Hematopoietic multipotent progenitor cell treated with erythropoietin and hydrocortisone succinate and interleukin-3 and kit ligand, for 17 days (in vitro differentiated cells): ENCODE measurements at regions not wholly inside any gene's neighbourhood (a gene's known extent, or its start where the extent isn't known, plus 50 kb on each side); places are given as distances from the start of the nearest gene placed in this dataset.

Source experiments
- DNase-seq: peaks from one replicate; pipeline ENCODE4 v3.0.0-alpha.2; 2015; ENCODE audit warnings: low spot score

DNA sequence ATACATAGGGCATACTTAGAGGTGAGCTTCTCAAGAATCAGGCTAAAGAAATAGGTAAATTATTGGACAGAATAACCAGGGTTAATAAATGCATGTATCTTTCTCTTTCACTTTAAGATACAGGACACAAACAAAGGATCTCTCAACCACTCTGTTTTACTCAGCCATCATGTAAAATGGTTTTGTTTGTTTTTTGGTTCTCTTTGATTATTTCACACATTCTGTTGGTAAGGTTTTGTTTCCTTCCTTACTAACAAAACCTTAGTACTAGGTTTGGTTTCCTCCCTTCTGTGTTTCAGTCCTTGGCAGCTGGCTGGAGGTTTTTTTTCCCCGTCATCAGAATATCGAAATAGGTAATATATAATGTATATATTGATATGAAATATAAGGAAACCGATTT lies 1506.8 kb upstream of the TMEFF2 start:
- no peak for DNase-seq

DNA sequence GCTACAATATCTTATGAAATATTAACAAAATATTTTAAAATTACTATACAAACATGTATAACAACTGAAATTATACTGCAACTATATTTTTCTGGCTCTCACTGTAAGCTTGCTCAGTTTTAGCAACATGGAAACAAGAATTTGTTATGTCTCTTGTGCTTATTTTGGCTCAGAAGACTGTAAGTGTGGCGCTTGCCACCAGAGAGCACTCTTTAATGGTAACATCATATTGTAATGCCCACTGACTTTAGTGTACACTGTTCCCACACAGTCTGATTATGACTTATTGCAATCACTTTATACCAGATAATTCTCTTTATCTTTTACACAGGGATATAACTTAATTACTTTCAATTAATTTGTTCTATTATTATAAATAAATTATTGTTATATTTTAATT lies 1500.6 kb upstream of the TMEFF2 start:
- DNase-seq, result no peak

DNA sequence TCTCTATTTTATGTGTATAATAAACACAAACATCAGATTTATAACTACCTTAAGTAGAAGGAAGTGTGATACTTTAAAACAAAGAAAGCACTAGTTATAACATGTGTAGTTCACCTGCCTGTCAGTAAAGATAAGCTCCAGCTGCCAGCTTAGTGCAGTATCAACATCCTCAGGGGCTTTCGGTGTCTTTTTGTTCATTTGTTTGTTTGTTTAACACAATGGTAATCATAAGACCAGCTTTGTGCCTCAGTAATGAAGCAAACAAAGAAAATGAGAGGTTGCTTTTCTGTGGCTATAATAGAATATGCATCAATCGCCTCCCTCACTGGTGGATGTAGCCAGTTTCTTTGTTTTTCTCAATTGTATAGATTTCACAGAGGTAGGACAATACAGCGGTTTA lies 1499.0 kb upstream of the TMEFF2 start:
- no peak for DNase-seq

DNA sequence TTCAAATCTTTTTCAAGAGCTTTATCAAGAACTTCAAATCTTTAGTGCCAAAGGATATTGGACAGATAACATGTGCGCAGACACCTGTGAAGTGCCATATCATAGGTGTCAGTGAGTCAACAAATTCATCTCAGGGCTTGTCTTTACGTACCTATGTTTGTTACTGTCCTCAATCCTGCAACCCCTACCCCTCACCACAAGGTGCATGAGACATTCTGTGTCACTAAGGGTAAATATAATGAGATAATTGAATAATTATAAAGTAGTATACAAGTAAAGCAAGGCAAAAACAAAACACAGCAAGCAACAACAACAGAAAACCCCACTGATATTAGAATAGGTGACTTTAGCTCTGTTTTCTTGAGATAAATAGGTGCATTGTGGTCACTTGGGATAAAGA lies 1495.8 kb upstream of the TMEFF2 start:
- DNase-seq, result no peak

DNA sequence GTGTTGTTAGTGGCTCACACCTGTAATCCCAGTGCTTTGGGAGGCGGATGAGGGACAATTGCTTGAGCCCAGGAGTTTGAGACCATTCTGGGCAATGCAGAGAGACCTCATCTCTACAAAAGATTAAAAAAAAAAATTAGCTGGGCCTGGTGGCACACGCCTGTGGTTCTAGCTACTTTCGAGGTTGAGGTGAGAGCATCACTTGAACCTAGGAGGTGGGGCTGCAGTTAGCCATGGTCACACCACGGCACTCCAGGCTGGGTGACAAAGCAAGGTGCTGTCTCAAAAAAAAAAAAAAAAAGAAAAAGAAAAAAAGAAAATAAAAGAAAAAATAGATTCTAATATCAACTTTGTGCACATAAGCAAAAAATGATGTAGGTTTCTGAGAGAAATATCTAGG lies 1492.5 kb upstream of the TMEFF2 start:
- no peak for DNase-seq

DNA sequence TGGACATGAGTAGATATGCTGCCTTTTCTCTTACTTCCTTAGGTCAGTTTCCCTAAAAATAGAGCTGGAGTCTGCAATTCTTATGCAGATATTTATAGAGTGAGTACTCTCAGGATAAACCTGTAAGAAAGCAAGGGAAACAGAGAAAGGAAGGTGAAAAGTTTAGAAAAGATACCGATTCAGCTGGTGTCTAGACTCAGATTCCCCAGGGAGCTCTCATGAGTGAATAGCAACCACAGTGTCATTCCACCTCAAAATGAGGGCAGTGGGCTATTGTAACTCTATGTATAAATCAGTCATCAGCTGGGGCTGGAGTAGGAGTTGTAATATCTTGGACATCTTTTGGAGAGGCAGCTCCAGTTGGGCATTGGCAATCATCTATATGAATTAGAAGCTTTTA lies 1485.1 kb upstream of the TMEFF2 start:
- DNase-seq, result no peak

DNA sequence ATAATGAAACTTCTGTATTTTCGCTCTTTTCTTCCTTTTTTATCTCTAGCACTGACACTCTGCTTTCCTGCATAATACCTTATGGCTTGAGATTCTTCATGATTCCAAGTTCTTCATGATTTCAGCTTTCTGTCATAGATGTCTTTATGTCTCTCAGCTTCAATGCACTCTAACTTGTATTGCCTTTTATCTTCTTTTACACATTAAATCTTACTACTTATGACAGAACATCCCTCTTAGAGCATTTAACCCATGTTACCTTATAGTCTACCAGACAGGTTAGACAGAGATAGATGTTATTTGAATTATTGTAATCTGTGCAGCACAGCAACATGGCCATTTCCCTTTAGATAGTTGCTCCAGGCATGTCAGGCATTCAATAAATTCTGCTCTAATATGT lies 1475.7 kb upstream of the TMEFF2 start:
- DNase-seq, result no peak

DNA sequence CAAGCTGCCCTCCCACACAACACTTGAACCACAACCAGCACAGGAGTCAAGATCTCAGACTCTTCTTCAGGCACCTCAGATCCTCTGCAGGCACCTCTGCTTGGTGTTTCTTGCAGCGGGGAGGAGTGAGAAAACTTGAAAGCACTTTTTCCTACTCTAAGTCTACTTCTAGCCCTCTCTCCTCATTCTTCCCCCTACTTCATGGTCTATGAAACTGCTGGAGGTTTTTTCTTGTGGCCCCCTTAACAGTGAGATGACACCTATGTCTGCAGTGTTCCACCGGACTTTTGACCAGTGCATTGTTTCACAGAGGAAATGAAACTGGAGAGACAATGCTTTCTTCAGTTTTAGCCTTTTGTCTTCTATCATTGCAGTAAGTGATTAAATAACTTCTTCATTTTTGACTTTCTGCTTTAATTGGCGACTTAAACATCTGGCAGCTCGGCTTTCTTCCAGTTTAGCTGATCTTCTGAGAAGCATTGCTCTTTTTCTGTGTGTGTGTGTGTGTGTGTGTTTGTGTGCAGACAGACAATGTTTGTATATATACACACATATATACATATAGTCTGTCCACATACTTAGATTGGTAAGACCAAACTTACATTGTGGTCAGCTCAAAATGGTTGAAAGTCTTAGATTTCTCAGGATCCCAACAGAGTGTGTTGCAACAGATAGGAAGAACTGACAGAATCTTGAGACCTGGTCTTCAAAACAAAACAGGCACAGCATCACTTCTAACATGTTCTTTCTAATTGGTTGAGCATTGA lies 1474.0 kb upstream of the TMEFF2 start:
- DNase-seq, result no peak

DNA sequence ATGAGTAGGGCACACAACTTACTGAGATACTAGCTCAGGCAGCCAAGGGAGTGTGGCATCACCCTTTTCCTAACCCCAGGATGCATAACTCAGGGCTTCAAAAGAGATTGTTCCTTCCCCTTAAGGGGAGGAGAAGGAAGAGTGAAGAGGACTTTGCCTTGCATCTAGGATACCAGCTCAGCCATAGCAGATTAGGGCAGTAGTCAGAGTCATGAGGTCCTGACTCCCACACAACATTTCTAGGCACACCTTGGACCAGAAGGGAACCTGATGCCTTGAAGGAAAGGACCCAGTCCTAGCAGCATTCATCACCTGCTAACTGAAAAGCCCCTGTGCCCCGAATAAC lies 1433.2 kb upstream of the TMEFF2 start:
- no peak for DNase-seq

DNA sequence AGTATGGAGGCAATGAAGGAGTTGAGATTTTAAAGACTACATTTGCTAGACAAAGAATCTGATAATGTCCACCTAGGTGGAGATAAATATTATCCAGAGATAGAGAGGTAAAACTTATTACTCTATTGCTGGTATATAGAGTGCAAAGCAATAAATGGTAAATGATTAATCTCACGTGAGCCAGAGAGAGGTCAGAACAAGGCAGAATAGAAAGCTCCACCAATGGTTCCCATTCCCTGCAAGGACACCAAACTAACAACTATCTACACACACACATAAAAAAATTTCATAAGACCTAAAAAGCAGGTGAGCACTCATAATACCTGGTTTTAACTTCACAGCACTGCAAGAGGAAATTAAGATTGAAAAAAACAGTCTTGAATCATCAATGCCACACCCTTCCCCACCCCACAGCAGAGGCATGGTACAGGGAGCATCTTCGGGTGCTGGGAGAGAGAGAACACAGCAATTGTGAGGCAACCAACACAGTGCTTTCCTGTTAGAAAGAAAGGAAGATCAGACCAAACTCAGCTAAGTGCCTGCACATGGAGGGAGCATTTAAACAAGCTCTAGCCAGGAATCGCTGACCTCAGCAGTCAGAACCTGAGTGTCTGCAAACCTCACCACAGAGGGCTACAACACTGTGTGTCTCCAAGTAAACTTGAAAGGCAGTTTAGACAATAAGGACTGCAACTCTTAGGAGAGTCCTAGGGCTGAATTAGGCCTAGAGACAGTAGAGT lies 1432.6 kb upstream of the TMEFF2 start:
- no peak for DNase-seq

DNA sequence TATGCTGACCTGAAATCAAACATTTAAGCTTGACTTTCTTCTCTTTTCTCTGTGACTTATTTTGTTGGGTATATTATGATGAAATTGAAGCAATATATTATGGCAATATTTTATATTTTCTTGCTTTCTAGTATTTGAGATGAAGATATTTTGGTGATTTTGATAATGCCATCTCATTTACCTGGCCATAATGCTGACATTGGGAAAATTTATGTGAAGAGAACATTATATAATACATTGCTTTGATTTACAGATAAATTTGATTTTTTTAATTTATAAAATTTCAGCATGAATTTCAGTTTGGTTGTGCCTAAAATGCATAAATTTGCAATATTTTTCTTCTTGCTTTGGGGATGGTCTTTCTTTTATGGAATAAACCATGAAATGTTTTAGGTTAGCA lies 1413.7 kb upstream of the TMEFF2 start:
- no peak for DNase-seq

DNA sequence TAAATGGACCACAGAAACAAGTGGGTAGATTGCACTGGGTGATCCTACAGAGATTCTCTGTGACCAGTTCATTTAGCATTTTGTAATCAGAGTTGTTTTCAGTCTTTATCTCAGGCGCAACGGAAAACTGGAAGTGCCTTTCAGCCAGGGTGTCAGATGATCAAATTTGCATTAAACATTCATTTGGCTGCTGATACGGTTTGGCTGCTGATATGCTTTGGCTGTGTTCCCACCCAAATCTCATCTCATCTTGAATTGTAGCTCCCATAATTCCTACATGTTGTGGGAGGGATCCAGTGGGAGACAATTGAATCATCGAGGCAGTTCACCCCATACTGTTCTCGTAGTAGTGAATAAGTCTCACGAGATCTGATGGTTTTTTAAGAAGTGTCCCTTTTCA lies 1396.1 kb upstream of the TMEFF2 start:
- DNase-seq, result no peak

DNA sequence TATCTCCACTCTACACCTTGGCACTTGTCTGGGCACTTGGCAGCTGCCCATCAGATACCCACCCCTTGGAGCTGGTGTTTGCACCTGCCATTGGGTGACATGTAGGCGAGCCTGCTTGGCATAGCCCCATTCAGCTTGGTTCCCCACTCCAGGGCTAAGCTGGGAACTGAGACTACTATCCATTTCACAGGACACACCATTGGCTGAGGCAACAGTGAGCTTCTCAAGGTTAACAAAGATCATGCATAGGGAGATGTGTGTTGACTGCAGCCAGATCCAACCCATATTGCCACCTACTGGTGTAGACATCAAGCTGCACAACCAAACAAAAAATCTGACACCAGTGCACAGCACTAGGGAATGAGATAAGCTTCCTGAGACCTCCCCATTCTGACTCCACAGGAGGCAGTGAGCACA lies 1389.8 kb upstream of the TMEFF2 start:
- DNase-seq, result no peak

DNA sequence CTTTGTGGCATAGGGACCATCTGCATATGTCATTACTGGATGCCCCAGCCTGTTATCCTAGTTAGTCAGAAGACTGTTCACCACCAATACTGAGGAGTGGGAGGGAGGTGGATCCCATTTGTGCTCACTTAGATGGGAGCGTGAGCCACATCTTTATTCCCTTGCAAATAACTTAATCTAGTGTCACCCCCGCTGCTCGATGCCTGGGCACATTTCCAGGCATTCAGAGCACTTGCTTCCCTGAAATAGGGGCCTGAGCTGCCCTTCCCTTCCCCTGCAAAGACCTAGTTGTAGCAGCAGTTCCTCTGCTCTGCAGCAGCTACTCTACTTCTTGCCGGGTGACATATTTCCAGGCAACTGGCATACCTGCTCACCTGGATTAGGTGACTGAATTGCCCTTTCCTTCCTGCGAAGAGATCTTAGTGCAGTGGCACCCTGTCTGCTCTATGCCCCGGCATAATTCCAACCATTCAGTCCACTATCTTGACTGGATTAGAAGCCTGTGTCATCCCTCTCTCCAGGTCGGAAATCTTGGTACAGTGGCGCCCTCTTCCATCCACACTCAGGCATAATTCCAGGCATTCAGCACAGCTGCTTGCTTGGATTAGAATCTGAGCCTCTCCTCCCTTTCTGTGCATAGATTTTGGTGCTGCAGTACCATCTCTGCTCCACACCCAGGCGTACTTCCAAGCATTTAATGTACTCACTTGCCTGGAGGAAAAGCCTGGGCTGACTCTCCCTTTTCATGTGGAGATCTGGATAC lies 1389.1 kb upstream of the TMEFF2 start:
- DNase-seq, result no peak

DNA sequence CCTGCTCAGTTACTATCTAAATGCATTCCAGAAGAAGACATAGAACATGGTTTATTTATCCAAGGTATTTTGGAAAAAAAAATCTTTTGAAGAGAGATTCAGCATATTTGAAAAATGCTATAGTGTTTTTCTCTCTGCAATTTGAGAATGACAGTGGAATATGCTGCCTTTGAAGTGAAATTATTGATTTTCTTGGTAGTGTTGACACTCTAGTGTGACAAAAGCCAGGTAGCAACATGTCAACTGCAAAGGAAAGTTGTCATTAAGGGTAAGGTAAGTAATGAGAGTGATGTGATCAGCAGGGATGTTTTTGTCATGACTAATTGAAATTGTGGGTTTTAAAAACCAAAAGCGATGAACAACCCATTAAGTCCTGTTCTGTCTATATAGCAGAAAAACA lies 1387.1 kb upstream of the TMEFF2 start:
- no peak for DNase-seq

DNA sequence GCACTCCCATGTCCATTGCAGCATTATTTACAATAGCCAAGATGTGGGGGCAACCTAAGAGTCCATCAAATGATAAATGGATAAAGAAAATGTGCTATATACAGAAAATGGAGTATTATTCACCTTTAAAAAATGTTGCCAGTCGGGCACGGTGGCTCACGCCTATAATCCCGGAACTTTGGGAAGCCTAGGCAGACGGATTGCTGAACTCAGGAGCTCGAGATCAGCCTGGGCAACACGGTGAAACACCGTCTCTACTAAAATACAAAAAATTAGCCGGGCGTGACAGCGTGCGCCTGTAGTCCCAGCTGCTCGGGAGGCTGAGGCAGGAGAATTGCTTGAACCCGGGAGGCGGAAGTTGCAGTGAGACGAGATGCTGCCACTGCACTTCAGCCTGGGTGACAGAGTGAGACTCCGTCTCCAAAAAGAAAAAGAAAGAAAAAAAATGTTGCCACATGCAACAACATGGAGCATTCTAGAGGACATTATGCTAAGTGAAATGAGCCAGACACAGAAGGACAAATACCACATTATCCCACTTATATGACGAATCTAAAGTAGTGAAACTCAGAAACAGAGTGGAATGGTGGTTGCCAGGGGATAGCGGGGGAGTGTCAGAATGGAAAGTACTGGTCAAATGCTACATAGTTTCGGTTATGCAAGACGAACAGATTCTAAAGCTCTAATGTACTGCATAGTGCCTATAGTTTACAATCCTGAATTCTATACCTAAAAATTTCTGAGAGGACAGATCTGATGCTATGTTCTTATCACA lies 1385.6 kb upstream of the TMEFF2 start:
- DNase-seq, result no peak

DNA sequence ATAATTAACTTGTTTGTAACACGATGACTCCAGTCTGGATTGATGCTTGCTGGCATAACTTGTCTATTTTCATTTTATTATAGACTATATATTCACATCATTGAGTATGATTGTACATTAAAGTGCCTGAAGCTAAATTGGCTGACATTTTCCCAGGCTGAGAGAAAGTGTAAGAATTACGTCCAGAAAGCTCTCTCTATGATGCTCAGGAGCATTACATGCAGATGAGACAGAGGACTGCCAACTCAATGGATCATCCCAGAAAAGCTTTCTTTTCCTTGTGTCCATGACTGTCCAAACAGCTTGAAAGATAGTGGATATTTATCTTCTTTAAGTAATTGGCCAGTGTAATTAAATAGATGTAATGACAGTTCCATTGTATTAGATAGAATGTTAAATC lies 1372.2 kb upstream of the TMEFF2 start:
- DNase-seq, result no peak

DNA sequence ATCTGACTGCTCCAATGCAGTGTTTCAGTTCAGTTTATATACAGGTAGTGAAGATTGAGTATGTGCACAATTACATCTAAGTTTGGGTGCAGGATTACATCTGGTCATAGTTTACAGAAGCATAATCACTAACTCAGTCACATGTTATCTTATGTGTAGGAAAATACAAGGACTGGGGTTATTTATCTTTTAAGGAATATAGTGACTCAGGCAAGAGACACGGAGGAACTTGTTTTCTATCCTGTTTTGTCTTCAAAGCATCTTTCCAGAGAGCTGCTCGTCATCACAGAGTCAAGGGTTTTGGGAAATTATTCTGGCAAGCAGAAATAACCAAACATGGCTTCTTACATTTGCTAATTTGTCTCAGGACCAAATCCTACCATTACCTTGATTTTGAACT lies 1371.5 kb upstream of the TMEFF2 start:
- DNase-seq, result no peak

DNA sequence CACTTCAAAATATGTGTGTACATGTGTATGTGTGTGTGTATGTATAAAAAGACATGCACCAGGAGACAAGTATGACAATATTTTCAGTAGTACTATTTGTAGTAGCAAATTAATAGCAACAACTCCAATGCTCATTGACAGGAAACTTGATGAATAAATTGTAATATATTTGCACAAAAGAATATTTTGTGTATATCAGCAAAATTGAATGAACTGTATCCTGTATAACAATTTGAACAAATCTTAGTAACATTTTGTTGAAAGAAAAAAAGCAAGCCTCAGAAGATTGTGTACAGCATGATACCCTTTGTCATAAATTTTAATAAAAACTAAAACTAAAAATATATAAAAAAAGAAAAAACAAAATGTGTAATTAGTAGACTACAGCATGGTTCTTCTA lies 1367.3 kb upstream of the TMEFF2 start:
- no peak for DNase-seq

DNA sequence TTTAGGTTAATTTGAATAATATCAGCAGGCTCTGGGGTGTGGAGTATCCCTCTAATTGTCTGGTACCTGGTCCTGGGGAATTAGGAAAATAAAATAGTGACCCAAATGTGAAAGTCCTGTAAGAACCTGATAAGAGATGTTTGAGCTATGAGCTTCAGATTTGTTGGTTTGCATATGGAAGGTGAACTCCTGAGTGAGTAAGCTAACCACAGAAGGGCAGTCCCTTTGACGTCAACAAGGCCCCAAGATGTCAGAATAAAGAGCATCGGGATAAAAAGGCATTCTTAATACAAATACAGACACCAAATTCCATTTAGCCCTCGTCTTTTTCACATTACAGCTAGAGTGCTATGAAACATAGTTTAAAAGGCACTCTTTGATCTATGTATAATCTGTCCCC lies 1366.3 kb upstream of the TMEFF2 start:
- DNase-seq, result no peak

DNA sequence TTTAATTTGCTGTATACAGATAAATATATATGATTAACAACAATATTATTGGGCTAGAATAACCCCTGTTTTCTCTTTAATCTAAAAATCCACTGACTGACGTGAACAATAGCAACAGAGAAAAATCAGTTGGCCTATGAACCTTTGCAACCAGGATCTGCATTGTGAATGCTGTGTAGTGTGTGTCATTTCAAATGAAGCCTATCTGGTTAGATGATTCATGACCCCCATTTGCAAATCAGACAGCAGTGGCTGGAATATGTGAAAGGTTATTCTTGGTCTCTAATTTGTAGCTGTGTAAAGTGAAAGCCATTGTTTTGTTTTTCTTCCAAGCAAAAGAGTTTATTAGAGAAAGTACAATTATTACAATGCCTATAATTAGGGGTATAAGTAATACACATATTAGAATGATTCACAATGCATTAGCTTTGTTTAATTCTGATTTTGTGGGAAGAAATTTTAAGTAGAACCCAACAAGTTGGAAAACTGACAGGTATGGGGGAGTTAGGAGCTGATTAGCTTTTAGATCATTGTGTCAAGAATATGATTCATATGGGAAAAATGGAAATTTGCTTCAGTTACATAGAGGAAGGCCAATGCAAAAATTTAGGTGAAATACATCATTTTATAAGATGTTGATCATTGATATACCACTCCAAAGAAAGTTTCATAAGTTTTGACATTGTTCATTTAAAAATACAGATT lies 1362.2 kb upstream of the TMEFF2 start:
- DNase-seq, result no peak

DNA sequence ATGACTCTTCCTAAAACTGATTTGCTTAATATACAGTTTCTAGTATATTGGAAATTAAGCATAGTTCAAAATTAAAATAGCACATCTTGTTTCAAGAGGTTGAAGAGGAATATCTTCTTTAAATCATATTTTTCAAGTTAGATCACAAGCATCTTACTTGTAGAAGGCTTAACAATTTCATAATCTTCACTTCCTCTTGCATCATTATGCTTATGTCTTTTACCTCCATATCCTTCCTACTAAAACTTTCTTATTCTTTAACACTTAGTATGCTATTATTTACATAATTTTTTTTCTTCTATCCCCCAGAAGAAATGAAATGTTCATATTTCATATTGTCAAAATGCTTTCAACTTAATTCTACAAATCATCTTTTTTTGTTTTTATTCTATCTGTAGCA lies 1354.9 kb upstream of the TMEFF2 start:
- no peak for DNase-seq
